ENCODE measurements at regions not wholly inside any gene's neighbourhood (a gene's known extent, or its start where the extent isn't known, plus 50 kb on each side); places are given as distances from the start of the nearest gene placed in this dataset.

GRCh38 chr1:5662086-5662743 lies 330.0 kb downstream of the NPHP4 start:
- Histone ChIP-seq H3K4me2 (ENCODE audit: control insufficient read depth, insufficient read depth) (no peak overlapping the region), H2AFZ (ENCODE audit: control insufficient read depth, low read depth, low read length) (no peak overlapping the region), H3K9ac (ENCODE audit: control insufficient read depth, insufficient read depth, low read length) (no peak overlapping the region), H3K4me3 (no peak overlapping the region), H3K79me2 (ENCODE audit: control insufficient read depth, insufficient read depth, low read length) (no peaks in the 10 kb centered on the region), H3K9me3 (replicated peaks; ENCODE audit: control insufficient read depth, insufficient read depth, low read length) (no peaks in the 10 kb centered on the region), H3K36me3 (ENCODE audit: control insufficient read depth in 2 of 2, insufficient read depth in 2 of 2, low read length in 1 of 2) (no peaks in the 10 kb centered on the region), H3K27ac (ENCODE audit: control insufficient read depth, insufficient read depth) (no peak overlapping the region), H3K4me1 (ENCODE audit: control insufficient read depth, insufficient read depth, low read length) (no peaks in the 10 kb centered on the region), H3K27me3 (replicated peaks in 1 of 2; ENCODE audit: control insufficient read depth in 2 of 2, insufficient read depth in 2 of 2, low read length in 1 of 2) (no peaks in the 10 kb centered on the region), H4K20me1 (ENCODE audit: control insufficient read depth, insufficient read depth) (no peaks in the 10 kb centered on the region)
- ChIA-PET POLR2A (no interaction called here), SMC1A (ENCODE audit: uncharacterized antibody, unreplicated experiment) (no interaction called here), CTCF (no interaction called here), RAD21 (ENCODE audit: unreplicated experiment) (no interaction called here)
- DNase-seq (ENCODE audit: low read depth, low spot score) (no peak), FAIRE-seq (no peak), ATAC-seq (no peak)
- no TSS peak for BruUV-seq (replicated peaks)
- no peak for TF ChIP-seq NBN (IDR thresholded peaks at IDR 0.05)
- no peak for TF ChIP-seq MLLT1 (IDR thresholded peaks at IDR 0.05)
- TF ChIP-seq PBX3 (IDR thresholded peaks at IDR 0.05; ENCODE audit: insufficient replicate concordance, low read depth, low read length), result no peak
- no peak for TF ChIP-seq SIN3A (IDR thresholded peaks at IDR 0.05; ENCODE audit: low read depth, low read length)
- TF ChIP-seq ETV6 (conservative IDR thresholded peaks at IDR 0.05 in 1 of 2, IDR thresholded peaks at IDR 0.05 in 1 of 2; ENCODE audit: borderline replicate concordance in 1 of 2, low read depth in 1 of 2), result no peak
- TF ChIP-seq SMAD1 (IDR thresholded peaks at IDR 0.05; ENCODE audit: low read depth, partially characterized antibody), result no peak
- no peak for TF ChIP-seq KAT2A (conservative IDR thresholded peaks at IDR 0.05; ENCODE audit: control insufficient read depth, low read depth, low read length)
- TF ChIP-seq NR2F1 (conservative IDR thresholded peaks at IDR 0.05), result no peak
- in situ Hi-C loops (cut with MboI) (no loop called here), intact Hi-C loops (cut with micrococcal nuclease; ENCODE audit: unreplicated experiment) (no loop called here)
- 19% methylated on average over 9 of the region's 9 CpGs for WGBS (ENCODE audit: insufficient coverage, insufficient replicate concordance, low lambda C conversion rate, missing lambda C conversion rate)
